ENCODE measurements at regions not wholly inside any gene's neighbourhood (a gene's known extent, or its start where the extent isn't known, plus 50 kb on each side); places are given as distances from the start of the nearest gene placed in this dataset.

GRCh38 chr16:65524997-65525396 lies 403.1 kb upstream of the CDH11 start:
- DNase-seq (no peak), ATAC-seq (peak in 7 of 8 donors; percentile 27 to 69 (median 54))
- intact Hi-C loops (cut with DNase I) = no loop called here
- Histone ChIP-seq H3K27me3 (no peaks in the 10 kb centered on the region), H3K27ac (peak overlapping the region in 1 of 10 donors; percentile 29), H3K9me3 (peaks cover 0 to 16% (median 0%) of the 10 kb centered on the region in 11 donors), H3K36me3 (no peaks in the 10 kb centered on the region), H3K4me1 (peaks cover 0 to 20% (median 0%) of the 10 kb centered on the region in 9 donors), H3K4me3 (no peak overlapping the region)
- TF ChIP-seq, protein P1, sequence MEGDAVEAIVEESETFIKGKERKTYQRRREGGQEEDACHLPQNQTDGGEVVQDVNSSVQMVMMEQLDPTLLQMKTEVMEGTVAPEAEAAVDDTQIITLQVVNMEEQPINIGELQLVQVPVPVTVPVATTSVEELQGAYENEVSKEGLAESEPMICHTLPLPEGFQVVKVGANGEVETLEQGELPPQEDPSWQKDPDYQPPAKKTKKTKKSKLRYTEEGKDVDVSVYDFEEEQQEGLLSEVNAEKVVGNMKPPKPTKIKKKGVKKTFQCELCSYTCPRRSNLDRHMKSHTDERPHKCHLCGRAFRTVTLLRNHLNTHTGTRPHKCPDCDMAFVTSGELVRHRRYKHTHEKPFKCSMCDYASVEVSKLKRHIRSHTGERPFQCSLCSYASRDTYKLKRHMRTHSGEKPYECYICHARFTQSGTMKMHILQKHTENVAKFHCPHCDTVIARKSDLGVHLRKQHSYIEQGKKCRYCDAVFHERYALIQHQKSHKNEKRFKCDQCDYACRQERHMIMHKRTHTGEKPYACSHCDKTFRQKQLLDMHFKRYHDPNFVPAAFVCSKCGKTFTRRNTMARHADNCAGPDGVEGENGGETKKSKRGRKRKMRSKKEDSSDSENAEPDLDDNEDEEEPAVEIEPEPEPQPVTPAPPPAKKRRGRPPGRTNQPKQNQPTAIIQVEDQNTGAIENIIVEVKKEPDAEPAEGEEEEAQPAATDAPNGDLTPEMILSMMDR (IDR thresholded peaks at IDR 0.05) = no peak
- 58 to 67% methylated on average over 8 of the region's 8 CpGs for WGBS, 2 donors

DNA sequence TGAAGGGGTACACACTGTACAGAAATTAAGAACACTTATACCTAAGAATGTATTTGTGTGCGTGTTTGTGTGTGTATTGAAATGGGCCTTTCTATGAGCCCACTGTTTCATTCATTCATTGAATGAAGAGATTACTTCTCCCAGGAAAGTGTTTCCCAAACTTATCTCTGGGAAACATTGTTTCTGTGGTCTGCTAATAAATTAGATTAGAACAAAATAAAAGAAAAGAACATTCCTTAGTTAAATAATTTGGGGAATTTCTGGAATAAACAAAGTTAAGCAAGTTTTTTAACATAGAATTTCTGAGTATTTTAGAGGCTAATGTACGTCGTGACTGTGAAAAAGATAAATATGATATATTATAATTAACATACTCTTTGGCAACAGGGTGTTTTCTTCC lies 402.4 kb upstream of the CDH11 start:
- DNase-seq = no peak
- H3K27ac ChIP-seq = peak overlapping the region in 1 of 10 donors; percentile 29

DNA sequence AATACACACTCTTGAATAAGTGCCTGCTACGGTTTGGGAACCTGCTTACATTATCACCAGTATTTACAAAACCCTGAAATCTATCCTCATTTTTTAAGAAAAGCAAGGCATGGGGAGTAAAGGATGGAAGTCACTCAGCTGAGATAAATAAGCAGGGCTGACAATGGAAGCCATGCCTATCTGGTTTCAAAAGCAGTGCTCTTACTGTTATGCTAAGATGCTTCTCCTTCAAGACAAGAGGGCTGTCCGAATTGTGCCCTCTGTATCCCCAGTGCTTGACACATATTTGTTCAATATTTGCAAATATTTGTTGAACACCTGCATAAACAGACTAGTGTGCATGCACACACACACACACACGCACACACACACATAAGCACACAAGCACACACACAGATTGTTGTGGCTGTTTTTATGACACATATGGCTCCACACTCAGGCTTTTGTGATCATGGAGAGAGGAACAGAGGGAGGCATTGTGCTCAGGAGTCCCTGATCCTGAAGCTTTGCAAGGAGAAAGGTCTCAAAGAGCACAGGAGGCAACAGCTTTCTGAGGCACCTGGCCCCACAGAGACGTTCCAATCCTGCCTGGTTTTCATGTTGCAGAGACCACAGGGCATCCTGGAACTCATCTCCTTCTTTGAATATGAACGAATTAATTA lies 401.6 kb upstream of the CDH11 start:
- ATAC-seq (no peak), DNase-seq (no peak)
- intact Hi-C loops (cut with DNase I) = no loop called here
- Histone ChIP-seq H3K36me3 (no peaks in the 10 kb centered on the region), H3K27ac (no peak overlapping the region), H3K4me1 (peaks cover 0 to 20% (median 0%) of the 10 kb centered on the region in 9 donors), H3K9me3 (peaks cover 0 to 16% (median 0%) of the 10 kb centered on the region in 11 donors), H3K4me3 (no peak overlapping the region), H3K27me3 (no peaks in the 10 kb centered on the region)
- WGBS, 2 donors = 86 to 90% methylated on average over 5 of the region's 5 CpGs
- TF ChIP-seq, protein P1 (IDR thresholded peaks at IDR 0.05) = no peak

More for the DNA sequence above, 402.4 kb upstream of the CDH11 start:
- Histone ChIP-seq H3K9me3 (peaks cover 0 to 16% (median 0%) of the 10 kb centered on the region in 11 donors), H3K27me3 (no peaks in the 10 kb centered on the region), H3K4me1 (peaks cover 0 to 20% (median 0%) of the 10 kb centered on the region in 9 donors), H3K4me3 (no peak overlapping the region), H3K36me3 (no peaks in the 10 kb centered on the region)
- 90 to 91% methylated on average over 3 of the region's 3 CpGs for WGBS, 2 donors
- no peak for ATAC-seq
- TF ChIP-seq, protein P1 (IDR thresholded peaks at IDR 0.05) = no peak
- intact Hi-C loops (cut with DNase I) = no loop called here

GRCh38 chr16:65522412-65522811 lies 400.5 kb upstream of the CDH11 start:
- 92 to 97% methylated on average over 7 of the region's 7 CpGs for WGBS, 2 donors
- Histone ChIP-seq H3K4me1 (peaks cover 0 to 20% (median 0%) of the 10 kb centered on the region in 9 donors), H3K27me3 (no peaks in the 10 kb centered on the region), H3K9me3 (peaks cover 0 to 10% (median 0%) of the 10 kb centered on the region in 11 donors), H3K36me3 (no peaks in the 10 kb centered on the region), H3K4me3 (no peak overlapping the region), H3K27ac (peak overlapping the region in 2 of 10 donors; percentile 1 to 2)
- ATAC-seq = no peak
- intact Hi-C loops (cut with DNase I) = no loop called here
- TF ChIP-seq, protein P1 (IDR thresholded peaks at IDR 0.05) = no peak
- DNase-seq = no peak
